Calu3 (cell line): ENCODE measurements at regions not wholly inside any gene's neighbourhood (a gene's known extent, or its start where the extent isn't known, plus 50 kb on each side); places are given as distances from the start of the nearest gene placed in this dataset.

Experiments used
- BruUV-seq: library from RNA; stranded (reverse); fragments of 400-500 nt; replicated peaks from 2 replicates; lab custom pipeline; 2021; lab: Mats Ljungman, UMichigan
- CTCF ChIA-PET: fragments of 300-600 bp; sonication (Branson Sonifier 250); formaldehyde crosslinking; loops from one replicate; lab custom pipeline; 2022; ENCODE audit warnings: antibody characterized with exemption; lab: Charles Lee
- DNase-seq: peaks from one replicate; pipeline ENCODE4 v3.0.0; 2022
- H3K27ac Mint-ChIP-seq: one replicate; pipeline ENCODE4 v1.8.0; 2022; ENCODE audit warnings: mixed read lengths; ENCODE audit not compliant: unreplicated experiment
- H3K27me3 Mint-ChIP-seq: one replicate; pipeline ENCODE4 v1.8.0; 2022; ENCODE audit warnings: mixed read lengths; ENCODE audit not compliant: unreplicated experiment
- H3K36me3 Mint-ChIP-seq: one replicate; pipeline ENCODE4 v1.8.0; 2022; ENCODE audit warnings: mild to moderate bottlenecking, moderate library complexity, mixed read lengths; ENCODE audit not compliant: insufficient read depth, unreplicated experiment
- H3K4me1 Mint-ChIP-seq: one replicate; pipeline ENCODE4 v1.8.0; 2022; ENCODE audit warnings: mild to moderate bottlenecking, low read depth, mixed read lengths; ENCODE audit not compliant: unreplicated experiment
- H3K4me3 Mint-ChIP-seq: one replicate; pipeline ENCODE4 v1.8.0; 2022; ENCODE audit warnings: mild to moderate bottlenecking, low read depth, moderate library complexity, mixed read lengths; ENCODE audit not compliant: unreplicated experiment
- H3K9me3 Mint-ChIP-seq: one replicate; pipeline ENCODE4 v1.8.0; 2022; ENCODE audit warnings: low read depth, mixed read lengths; ENCODE audit not compliant: unreplicated experiment
- CTCF ChIP-seq: fragments of 200-600 bp; IDR thresholded peaks from one replicate; pipeline ENCODE4 v1.8.0; 2022; ENCODE audit warnings: antibody characterized with exemption; ENCODE audit not compliant: unreplicated experiment
- intact Hi-C: fragments of 100-400 bp; cut with micrococcal nuclease; formaldehyde crosslinking; loops from one replicate; pipeline ENCODE4 v1.10.0; 2022; ENCODE audit not compliant: unreplicated experiment

DNA sequence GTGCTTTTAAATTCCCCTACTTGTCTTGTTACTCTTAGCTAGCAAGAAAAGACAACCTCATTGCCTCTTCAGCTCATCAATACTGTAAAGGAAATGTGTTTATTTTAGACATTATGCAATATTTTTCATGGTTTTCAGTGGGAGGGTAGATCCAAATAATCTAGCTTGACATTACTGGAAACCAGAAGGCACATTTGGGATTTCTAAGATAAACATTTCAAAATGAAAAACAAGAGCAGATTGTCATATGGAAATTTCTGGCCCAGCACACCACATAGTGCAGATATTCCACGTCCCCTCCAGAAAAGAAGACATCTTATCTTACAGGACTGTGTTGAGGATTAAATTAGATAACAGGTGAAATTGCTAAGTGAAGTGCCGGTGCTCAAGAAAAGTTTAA lies 296.9 kb downstream of the MSX2 start:
- no peaks in the 10 kb centered on the region for H3K27me3 Mint-ChIP-seq
- no peak overlapping the region for H3K4me3 Mint-ChIP-seq
- H3K9me3 Mint-ChIP-seq: peaks cover 15% of the 10 kb centered on the region
- TF ChIP-seq CTCF: no peak
- no TSS peak for BruUV-seq
- DNase-seq: no peak
- H3K4me1 Mint-ChIP-seq: no peaks in the 10 kb centered on the region
- no peak overlapping the region for H3K27ac Mint-ChIP-seq
- H3K36me3 Mint-ChIP-seq: no peaks in the 10 kb centered on the region
- CTCF ChIA-PET: no interaction called here
- intact Hi-C loops: no loop called here

DNA sequence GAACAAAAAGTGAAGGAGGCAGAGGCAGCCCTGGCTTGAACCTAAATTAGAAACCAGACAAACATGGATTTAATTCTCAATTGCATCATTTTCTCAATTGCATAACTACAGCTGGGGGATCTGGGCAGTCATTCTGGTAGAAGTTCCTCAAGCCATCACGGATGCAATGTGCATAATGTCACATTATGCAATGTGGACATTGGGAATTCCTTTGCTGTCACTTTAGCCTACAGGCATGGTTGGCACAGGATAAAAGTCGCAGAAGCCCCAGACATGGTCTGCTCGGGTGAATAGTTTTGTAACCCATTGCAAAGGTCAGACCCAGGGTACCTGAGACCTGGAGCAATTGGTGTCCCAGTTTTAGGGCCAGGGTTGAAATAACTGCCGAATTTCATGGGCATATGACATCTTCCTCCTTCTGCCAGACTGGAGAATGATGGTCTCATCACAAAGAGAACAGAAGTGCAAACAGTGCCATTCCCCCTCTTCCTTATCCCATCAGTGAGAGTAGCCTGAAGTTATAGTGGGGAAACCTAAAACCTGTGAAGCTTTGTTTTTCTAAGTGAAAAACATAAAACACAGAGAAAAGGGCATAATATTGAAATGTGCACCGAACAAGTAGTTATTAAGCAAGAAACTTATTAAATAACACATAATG lies 290.8 kb downstream of the MSX2 start:
- no peaks in the 10 kb centered on the region for H3K27me3 Mint-ChIP-seq
- intact Hi-C loops: no loop called here
- no peak overlapping the region for H3K27ac Mint-ChIP-seq
- H3K4me1 Mint-ChIP-seq: no peaks in the 10 kb centered on the region
- H3K9me3 Mint-ChIP-seq: peaks cover 2% of the 10 kb centered on the region
- no peak for TF ChIP-seq CTCF
- no peak overlapping the region for H3K4me3 Mint-ChIP-seq
- no TSS peak for BruUV-seq
- DNase-seq: no peak
- CTCF ChIA-PET: no interaction called here
- H3K36me3 Mint-ChIP-seq: no peaks in the 10 kb centered on the region

DNA sequence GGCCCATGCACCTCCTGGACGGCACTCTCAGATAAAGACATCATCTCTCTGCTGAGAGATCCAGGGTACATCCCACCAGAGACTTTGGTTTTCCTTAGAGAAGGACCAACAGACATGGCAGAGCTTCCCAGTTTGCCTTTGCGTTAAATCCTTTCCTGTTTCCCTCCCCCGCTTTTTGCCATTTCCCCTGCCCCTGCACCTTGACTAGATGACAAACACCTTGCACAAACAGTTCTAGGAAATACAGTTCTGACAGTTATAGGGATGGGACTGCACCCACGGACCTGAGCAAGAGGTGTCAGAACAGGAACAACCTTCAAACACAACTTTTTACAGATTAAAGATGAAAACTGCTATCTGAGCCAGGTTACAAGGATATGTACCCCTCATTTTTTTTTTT lies 288.9 kb downstream of the MSX2 start:
- CTCF ChIA-PET: no interaction called here
- H3K4me1 Mint-ChIP-seq: no peaks in the 10 kb centered on the region
- BruUV-seq: no TSS peak
- no peak overlapping the region for H3K27ac Mint-ChIP-seq
- H3K36me3 Mint-ChIP-seq: no peaks in the 10 kb centered on the region
- intact Hi-C loops: no loop called here
- DNase-seq: no peak
- TF ChIP-seq CTCF: no peak
- no peaks in the 10 kb centered on the region for H3K27me3 Mint-ChIP-seq
- H3K9me3 Mint-ChIP-seq: peaks cover 6% of the 10 kb centered on the region
- H3K4me3 Mint-ChIP-seq: no peak overlapping the region

DNA sequence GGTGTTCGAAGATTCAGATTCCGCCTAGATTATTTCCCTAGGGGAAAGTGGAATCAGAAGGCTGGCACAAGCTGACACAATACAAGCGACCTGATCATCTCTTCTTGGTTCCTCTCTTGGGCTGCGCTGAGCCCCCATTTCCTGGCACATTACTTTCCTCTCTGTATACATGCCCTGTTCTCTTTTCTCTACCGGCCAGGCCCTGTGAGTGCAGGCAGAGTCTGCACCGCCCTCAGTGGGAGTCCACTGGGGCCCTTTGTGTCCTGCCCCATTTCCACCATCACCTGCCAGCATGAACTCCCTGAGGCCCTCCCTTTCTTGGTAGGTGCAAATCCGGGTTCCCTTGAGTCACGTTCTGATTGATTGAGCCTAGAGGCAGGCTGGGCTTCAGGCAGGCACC lies 287.9 kb downstream of the MSX2 start:
- intact Hi-C loops: no loop called here
- H3K4me1 Mint-ChIP-seq: no peaks in the 10 kb centered on the region
- DNase-seq: no peak
- CTCF ChIA-PET: no interaction called here
- no peak overlapping the region for H3K27ac Mint-ChIP-seq
- H3K4me3 Mint-ChIP-seq: no peak overlapping the region
- no peaks in the 10 kb centered on the region for H3K36me3 Mint-ChIP-seq
- H3K9me3 Mint-ChIP-seq: peaks cover 9% of the 10 kb centered on the region
- no peak for TF ChIP-seq CTCF
- H3K27me3 Mint-ChIP-seq: no peaks in the 10 kb centered on the region
- BruUV-seq: no TSS peak
